ENCODE measurements at regions not wholly inside any gene's neighbourhood (a gene's known extent, or its start where the extent isn't known, plus 50 kb on each side); places are given as distances from the start of the nearest gene placed in this dataset.

GRCh38 chr1:163444665-163445064 lies 122.9 kb downstream of the NUF2 start:
- Mint-ChIP-seq H3K36me3 (ENCODE audit: low read depth) (no peaks in the 10 kb centered on the region), H3K4me1 (ENCODE audit: low read depth) (no peaks in the 10 kb centered on the region), H3K27ac (ENCODE audit: unreplicated experiment) (no peak overlapping the region), H3K9me3 (ENCODE audit: low read depth) (no peaks in the 10 kb centered on the region), H3K4me3 (ENCODE audit: unreplicated experiment) (no peak overlapping the region), H3K27me3 (ENCODE audit: low read depth) (peaks cover 14% of the 10 kb centered on the region)
- TF ChIP-seq CTCF (IDR thresholded peaks at IDR 0.05), result no peak
- no peak for DNase-seq (ENCODE audit: low spot score)

GRCh38 chr1:163450986-163451385 lies 129.2 kb downstream of the NUF2 start:
- Mint-ChIP-seq H3K4me1 (ENCODE audit: low read depth) (no peaks in the 10 kb centered on the region), H3K9me3 (ENCODE audit: low read depth) (no peaks in the 10 kb centered on the region), H3K27me3 (ENCODE audit: low read depth) (peaks cover 26% of the 10 kb centered on the region), H3K36me3 (ENCODE audit: low read depth) (no peaks in the 10 kb centered on the region), H3K27ac (ENCODE audit: unreplicated experiment) (no peak overlapping the region), H3K4me3 (ENCODE audit: unreplicated experiment) (no peak overlapping the region)
- no peak for DNase-seq (ENCODE audit: low spot score)
- no peak for TF ChIP-seq CTCF (IDR thresholded peaks at IDR 0.05)

GRCh38 chr1:163459539-163459938 lies 137.8 kb downstream of the NUF2 start:
- no peak overlapping the region for H3K4me3 Mint-ChIP-seq (ENCODE audit: unreplicated experiment)
- no peaks in the 10 kb centered on the region for H3K9me3 Mint-ChIP-seq (ENCODE audit: low read depth)
- H3K27ac Mint-ChIP-seq (ENCODE audit: unreplicated experiment), result no peak overlapping the region
- no peak for TF ChIP-seq CTCF (IDR thresholded peaks at IDR 0.05)
- no peaks in the 10 kb centered on the region for H3K4me1 Mint-ChIP-seq (ENCODE audit: low read depth)
- H3K36me3 Mint-ChIP-seq (ENCODE audit: low read depth), result no peaks in the 10 kb centered on the region
- peaks cover 33% of the 10 kb centered on the region for H3K27me3 Mint-ChIP-seq (ENCODE audit: low read depth)
- DNase-seq (ENCODE audit: low spot score), result no peak

- no peaks in the 10 kb centered on the region for H3K9me3 Mint-ChIP-seq (ENCODE audit: low read depth)
- no peaks in the 10 kb centered on the region for H3K36me3 Mint-ChIP-seq (ENCODE audit: low read depth)
- no peak overlapping the region for H3K4me3 Mint-ChIP-seq (ENCODE audit: unreplicated experiment)
- H3K27ac Mint-ChIP-seq (ENCODE audit: unreplicated experiment), result no peak overlapping the region
- H3K27me3 Mint-ChIP-seq (ENCODE audit: low read depth), result peaks cover 12% of the 10 kb centered on the region
- no peak for DNase-seq (ENCODE audit: low spot score)
- no peak for TF ChIP-seq CTCF (IDR thresholded peaks at IDR 0.05)
- H3K4me1 Mint-ChIP-seq (ENCODE audit: low read depth), result no peaks in the 10 kb centered on the region
Observed at GRCh38 chr1:163467289-163467688, 145.5 kb downstream of the NUF2 start.

- H3K27ac Mint-ChIP-seq (ENCODE audit: unreplicated experiment), result no peak overlapping the region
- no peaks in the 10 kb centered on the region for H3K9me3 Mint-ChIP-seq (ENCODE audit: low read depth)
- H3K36me3 Mint-ChIP-seq (ENCODE audit: low read depth), result no peaks in the 10 kb centered on the region
- H3K27me3 Mint-ChIP-seq (ENCODE audit: low read depth), result peaks cover 17% of the 10 kb centered on the region
- no peaks in the 10 kb centered on the region for H3K4me1 Mint-ChIP-seq (ENCODE audit: low read depth)
- DNase-seq (ENCODE audit: low spot score), result no peak
- no peak for TF ChIP-seq CTCF (IDR thresholded peaks at IDR 0.05)
- no peak overlapping the region for H3K4me3 Mint-ChIP-seq (ENCODE audit: unreplicated experiment)
Observed at GRCh38 chr1:163471779-163472650, 150.3 kb downstream of the NUF2 start.
